ENCODE measurements at regions not wholly inside any gene's neighbourhood (a gene's known extent, or its start where the extent isn't known, plus 50 kb on each side); places are given as distances from the start of the nearest gene placed in this dataset.

DNA sequence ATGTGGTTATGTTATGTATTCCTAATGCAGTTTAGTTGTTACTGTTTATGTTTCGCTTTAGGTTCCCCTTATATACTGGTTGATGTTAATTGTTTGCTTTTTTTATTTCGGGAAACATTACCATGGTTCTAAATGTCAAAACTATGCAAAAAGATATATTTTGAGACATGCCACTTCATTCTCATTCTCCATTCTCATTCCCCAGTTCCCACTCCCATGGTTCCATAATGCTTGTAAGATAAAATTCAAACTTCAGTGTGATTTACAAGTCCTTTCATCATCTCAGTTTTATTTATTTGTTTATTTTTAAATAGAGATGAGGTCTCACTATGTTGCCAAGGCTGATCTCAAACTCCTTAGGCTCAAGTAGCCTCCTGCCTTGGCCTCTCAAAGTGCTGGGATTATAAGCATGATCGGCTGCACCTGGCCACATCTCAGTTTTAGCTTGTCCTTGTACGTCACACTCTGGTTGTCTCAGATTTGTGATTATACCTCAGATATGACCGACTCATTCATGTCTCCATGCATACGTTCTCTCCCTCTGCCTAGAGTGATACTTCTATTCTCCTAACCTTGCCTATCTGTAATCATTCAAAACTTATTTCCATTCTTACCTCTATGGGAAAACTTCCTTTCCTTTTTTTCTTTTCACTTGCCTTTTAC is 407.8 kb upstream of the RGS6 start:
- TF ChIP-seq, protein P1, sequence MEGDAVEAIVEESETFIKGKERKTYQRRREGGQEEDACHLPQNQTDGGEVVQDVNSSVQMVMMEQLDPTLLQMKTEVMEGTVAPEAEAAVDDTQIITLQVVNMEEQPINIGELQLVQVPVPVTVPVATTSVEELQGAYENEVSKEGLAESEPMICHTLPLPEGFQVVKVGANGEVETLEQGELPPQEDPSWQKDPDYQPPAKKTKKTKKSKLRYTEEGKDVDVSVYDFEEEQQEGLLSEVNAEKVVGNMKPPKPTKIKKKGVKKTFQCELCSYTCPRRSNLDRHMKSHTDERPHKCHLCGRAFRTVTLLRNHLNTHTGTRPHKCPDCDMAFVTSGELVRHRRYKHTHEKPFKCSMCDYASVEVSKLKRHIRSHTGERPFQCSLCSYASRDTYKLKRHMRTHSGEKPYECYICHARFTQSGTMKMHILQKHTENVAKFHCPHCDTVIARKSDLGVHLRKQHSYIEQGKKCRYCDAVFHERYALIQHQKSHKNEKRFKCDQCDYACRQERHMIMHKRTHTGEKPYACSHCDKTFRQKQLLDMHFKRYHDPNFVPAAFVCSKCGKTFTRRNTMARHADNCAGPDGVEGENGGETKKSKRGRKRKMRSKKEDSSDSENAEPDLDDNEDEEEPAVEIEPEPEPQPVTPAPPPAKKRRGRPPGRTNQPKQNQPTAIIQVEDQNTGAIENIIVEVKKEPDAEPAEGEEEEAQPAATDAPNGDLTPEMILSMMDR (IDR thresholded peaks at IDR 0.05 in 8 of 11, conservative IDR thresholded peaks at IDR 0.05 in 3 of 11) = no peak
- no peak for TF ChIP-seq POLR2A (IDR thresholded peaks at IDR 0.05)
